Stromal cell of bone marrow (primary cell): ENCODE measurements at regions not wholly inside any gene's neighbourhood (a gene's known extent, or its start where the extent isn't known, plus 50 kb on each side); places are given as distances from the start of the nearest gene placed in this dataset.
"Not testable (repeated sequence)": the region's sequence is repeated elsewhere in the genome, so short reads cannot be mapped to it uniquely, and the experiment has no call there.

ENCODE experiments used
- DNase-seq: peaks from one replicate; pipeline ENCODE4 v3.0.0-alpha.2; 2012; ENCODE audit warnings: low read depth

- no peak for DNase-seq
Measured at GRCh38 chr7:106562711-106563366, 98.1 kb downstream of the CCDC71L start.

GRCh38 chr7:106561666-106562411, 99.1 kb downstream of the CCDC71L start:
- DNase-seq = no peak

GRCh38 chr7:106561151-106561550, 99.8 kb downstream of the CCDC71L start:
- no peak for DNase-seq

- DNase-seq = no peak
Measured at GRCh38 chr7:106560482-106560881, 100.5 kb downstream of the CCDC71L start.

- DNase-seq = not testable (repeated sequence)
Measured at GRCh38 chr7:106556244-106556643, 104.7 kb downstream of the CCDC71L start.

GRCh38 chr7:106554623-106555022, 106.3 kb downstream of the CCDC71L start:
- not testable (repeated sequence) for DNase-seq

GRCh38 chr7:106553446-106553836, 107.5 kb downstream of the CCDC71L start:
- no peak for DNase-seq

- DNase-seq = no peak
Measured at GRCh38 chr7:106552645-106553445, 108.1 kb downstream of the CCDC71L start.

- no peak for DNase-seq
Measured at GRCh38 chr7:106551936-106552335, 109.0 kb downstream of the CCDC71L start.

GRCh38 chr7:106548491-106548890, 112.5 kb downstream of the CCDC71L start:
- DNase-seq = no peak

- DNase-seq = no peak
Measured at GRCh38 chr7:106545275-106545674, 115.7 kb downstream of the CCDC71L start.

- DNase-seq = no peak
Measured at GRCh38 chr7:106543221-106543757, 117.7 kb downstream of the CCDC71L start.

- DNase-seq = peak; percentile 76
Measured at GRCh38 chr7:106542550-106543220, 118.3 kb downstream of the CCDC71L start.

- no peak for DNase-seq
Measured at GRCh38 chr7:106538638-106539037, 122.3 kb downstream of the CCDC71L start.

- DNase-seq = no peak
Measured at GRCh38 chr7:106537119-106537518, 123.8 kb downstream of the CCDC71L start.

- no peak for DNase-seq
Measured at GRCh38 chr7:106536079-106536478, 124.9 kb downstream of the CCDC71L start.

GRCh38 chr7:106535234-106535932, 125.6 kb downstream of the CCDC71L start:
- no peak for DNase-seq

GRCh38 chr7:106534271-106534846, 126.6 kb downstream of the CCDC71L start:
- DNase-seq = no peak

GRCh38 chr7:106530183-106530582, 130.8 kb downstream of the CCDC71L start:
- DNase-seq = not testable (repeated sequence)

GRCh38 chr7:106526617-106527016, 134.3 kb downstream of the CCDC71L start:
- DNase-seq = not testable (repeated sequence)

- no peak for DNase-seq
Measured at GRCh38 chr7:106524690-106525059, 136.3 kb downstream of the CCDC71L start.
